NCI-H2227 (cell line): ENCODE measurements at regions not wholly inside any gene's neighbourhood (a gene's known extent, or its start where the extent isn't known, plus 50 kb on each side); places are given as distances from the start of the nearest gene placed in this dataset.
A peak's percentile ranks its signal among the peaks of the same experiment; 100 is the strongest.
"Not testable (repeated sequence)": the region's sequence is repeated elsewhere in the genome, so short reads cannot be mapped to it uniquely, and the experiment has no call there.

Experiments
- DNase-seq: peaks from one replicate; lab custom pipeline; 2025; ENCODE audit not compliant: unreplicated experiment; lab: John Stamatoyannopoulos, UW

DNA sequence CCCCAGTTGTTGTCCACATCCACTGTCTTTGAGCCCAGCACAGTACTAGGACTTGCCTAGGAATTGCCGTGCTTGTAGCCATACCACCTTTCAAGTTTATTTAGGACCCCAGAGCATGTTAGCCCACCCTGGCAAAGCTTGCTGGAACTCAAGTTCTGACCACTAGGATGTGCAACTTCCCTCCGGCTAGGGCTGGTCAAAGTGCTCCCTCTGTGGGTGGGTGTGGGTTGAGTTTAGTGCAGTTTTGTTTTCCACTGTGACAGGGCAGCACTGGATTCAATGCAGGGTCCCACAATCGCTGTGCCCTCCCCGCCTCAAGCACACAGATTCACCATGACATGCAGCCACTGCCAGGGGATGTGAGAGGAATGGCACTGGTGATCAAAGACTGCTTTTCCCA, 96.0 kb downstream of the RASGEF1B start:
- DNase-seq = no peak

- no peak for DNase-seq
Measured at GRCh38 chr4:81369886-81370285, 101.8 kb downstream of the RASGEF1B start.

GRCh38 chr4:81366779-81367178, 104.9 kb downstream of the RASGEF1B start:
- DNase-seq = no peak

DNA sequence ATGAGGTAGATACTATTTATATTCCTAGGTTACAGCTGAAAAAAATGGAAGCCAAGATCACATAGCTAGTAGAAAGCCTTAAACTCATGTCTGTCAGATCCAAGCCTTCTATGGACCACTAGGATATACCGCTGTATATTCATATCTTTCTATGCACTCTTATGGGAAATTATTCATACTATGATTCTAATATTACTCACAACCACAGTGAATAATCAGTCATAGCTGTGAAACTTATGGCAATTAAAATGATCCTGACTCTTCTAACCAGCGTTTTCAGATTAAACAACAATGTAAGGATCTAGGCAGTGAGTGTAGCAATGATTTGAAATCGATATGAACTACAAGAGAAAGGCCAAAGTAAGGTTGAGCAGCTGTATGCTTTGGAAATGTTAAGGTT, 111.0 kb downstream of the RASGEF1B start:
- no peak for DNase-seq

GRCh38 chr4:81359207-81359606, 112.5 kb downstream of the RASGEF1B start:
- no peak for DNase-seq

DNA sequence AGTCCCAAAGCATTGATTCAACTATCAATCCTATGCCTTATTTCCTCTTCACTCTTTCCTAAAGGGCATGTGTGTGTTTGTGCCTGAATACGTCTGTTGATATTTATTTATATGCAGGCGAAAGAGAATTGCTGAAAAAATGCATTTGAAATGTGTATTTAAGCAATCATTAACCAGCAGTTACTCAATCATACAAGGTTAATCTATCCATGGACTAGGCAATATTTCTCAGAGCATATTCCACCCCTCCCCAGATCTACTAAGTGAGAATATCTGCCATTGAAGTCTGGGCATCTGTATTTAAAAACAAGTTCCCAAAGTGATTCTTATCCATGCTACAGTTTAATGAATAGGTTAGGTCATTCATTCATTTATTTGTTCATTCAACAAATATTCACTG, 113.6 kb downstream of the RASGEF1B start:
- DNase-seq = no peak

DNA sequence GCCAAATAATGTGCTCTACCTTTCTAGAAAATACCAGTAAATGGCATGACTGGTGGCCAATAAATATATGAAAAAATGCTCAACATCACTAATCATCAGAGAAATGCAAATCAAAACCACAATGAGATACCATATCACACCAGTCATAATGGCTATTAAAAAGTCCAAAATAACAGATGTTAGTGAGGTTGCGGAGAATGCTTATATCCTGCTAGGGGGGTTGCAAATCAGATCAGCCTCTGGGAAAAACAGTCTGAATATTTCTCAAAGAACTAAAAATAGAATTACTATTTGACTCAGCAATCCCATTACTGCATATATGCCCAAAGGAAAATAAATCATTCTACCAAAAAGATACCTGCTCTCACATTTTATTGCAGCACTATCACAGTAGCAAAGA, 115.1 kb downstream of the RASGEF1B start:
- no peak for DNase-seq

- no peak for DNase-seq
Measured at GRCh38 chr4:81355136-81355535, 116.6 kb downstream of the RASGEF1B start.

- no peak for DNase-seq
Measured at GRCh38 chr4:81353861-81354260, 117.8 kb downstream of the RASGEF1B start.

- DNase-seq = no peak
Measured at GRCh38 chr4:81352446-81352835, 119.3 kb downstream of the RASGEF1B start.

DNA sequence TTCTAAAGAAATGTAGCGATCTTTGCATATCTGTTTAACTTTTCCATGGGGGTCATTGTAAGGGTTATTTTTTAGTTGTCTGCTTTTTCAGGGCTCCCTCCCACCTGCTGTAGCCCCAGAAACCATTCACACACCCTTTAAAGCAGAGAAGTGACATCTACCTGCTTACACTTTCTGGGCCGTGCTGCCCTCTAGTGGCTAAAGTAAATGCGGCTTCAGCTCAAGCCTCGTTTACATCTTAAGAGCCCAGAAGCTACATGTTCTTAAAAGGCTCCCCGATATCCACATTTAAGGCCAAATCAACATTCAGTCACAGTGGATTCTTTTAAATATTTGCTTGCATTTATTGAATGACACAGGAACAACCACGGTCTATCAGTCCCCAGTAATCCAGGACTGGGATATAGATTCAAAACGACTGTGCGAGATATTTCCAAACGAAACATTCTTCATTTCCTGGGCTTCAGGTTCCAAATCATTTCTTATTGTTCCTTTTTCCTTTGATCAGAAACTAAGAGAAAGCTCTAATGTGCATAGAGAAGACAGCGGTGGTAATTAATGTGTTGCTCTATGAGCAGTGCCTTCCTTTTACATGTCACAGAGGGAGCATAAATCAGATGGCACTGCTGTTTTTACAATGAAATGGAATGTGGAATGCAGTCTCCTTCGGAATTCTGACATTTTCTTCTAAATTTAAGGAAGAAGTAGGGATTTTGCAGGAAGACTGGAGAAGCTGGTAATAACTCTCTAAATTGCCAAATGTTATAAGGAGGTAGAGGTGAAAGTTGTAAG, 119.9 kb downstream of the RASGEF1B start:
- DNase-seq = peak; percentile 76

DNA sequence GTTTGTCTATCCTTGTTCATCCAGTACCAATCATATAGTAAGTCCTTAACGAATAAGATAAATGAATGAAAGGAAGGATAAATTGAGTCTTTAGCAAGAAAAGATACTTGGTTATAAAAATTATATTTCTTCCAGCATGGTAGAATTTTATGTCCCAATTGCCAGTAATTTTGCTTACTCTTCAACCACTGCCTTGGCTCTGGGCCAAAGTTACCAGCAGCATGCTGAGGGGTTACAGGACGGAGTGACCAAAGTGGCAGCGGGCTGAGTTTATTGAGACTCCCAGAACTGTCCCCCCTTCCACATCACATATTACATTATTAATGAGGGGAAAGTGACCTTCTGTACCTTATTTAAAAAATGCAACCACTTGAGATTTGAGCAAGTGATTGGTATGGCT, 121.7 kb downstream of the RASGEF1B start:
- peak; percentile 11 for DNase-seq

- DNase-seq = no peak
Measured at GRCh38 chr4:81348778-81349094, 123.0 kb downstream of the RASGEF1B start.

DNA sequence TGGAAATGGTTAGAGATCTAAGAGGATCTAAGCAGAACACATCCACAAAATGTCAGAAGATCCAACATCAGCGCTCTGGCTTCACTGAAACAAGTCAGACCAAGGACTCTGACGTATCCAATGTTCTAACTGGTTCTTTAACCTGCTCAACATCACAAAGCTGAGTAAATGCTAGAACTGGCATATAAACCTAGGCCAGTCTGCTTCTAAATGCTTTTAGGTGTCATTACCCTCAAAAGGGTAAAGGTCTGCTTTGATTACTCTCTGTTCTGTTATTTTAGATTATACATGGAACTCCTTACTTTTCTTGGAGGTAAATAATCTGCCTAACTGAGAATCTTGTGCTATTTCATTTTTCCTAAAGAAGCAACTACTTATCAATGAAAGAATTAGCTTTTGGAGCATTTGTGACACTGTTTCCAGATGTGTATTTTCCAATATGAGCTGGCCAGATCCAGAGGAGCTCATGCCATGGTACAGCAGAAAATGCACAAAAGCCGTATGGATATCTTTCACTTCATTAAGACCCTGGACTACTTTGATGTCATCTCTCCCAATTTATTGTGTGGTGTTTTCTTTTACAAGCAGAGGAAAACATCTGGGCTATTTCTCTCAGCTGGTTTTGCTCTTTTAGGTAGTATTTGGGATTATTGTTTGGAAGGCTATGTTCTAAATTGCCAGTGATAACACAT, 123.5 kb downstream of the RASGEF1B start:
- DNase-seq = no peak

DNA sequence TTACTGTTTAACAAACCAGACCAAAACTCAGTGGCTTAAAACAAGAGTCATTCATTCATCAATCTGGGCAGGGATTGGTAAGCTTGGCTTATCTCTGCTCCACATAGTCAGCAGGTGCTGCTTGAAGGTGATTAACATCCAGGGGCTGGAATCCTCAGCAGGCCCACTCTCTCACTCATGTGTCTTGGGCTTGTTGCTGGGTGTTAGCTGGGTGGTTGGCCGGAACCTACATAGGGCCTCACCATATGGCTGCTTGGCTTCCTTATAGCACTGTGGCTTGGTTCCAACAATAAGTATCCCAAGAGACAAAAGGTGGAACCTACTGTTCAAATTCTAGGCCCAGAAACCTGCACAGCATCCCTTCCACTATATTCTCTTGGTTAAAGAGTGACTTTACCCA, 125.0 kb downstream of the RASGEF1B start:
- no peak for DNase-seq

DNA sequence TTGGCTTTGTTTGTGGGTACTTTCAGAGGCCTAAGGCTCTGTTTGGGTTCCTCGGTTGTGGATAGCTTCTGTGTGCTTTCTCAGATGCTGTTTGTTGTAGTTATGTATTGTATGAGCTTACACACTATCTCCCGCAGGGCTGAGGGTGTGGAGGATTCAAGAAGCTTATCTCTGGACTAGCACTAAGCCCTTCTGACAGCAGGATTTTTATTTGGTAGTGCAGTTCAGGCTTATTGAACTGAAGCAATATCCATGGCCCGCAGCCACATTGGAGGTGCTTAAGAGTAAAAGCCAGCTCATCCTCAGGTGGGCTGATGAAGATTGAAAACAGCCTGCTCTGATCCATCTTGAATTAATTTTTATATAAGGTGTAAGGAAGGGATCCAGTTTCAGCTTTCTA, 128.2 kb downstream of the RASGEF1B start:
- no peak for DNase-seq

DNA sequence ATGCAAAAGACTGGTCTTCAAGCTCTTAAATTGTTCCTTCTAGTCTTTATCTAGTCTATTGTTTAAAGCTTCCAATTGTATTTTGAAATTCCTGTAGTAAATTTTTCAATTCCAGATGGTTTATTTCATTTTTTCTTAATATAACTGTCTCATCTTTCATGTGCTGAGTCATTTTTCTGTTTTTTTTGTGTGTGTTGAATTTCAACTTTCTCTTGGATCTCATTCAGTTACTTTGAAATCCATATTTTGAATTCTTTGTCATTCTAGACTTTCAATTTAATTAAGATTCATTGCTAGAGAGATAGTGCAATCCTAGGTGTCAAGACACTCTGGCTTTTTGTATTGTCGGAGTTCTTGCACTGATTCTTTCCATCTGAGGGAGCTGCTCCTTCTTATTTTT, 128.0 kb upstream of the PRKG2 start:
- no peak for DNase-seq

- DNase-seq = no peak
Measured at GRCh38 chr4:81337211-81337610, 122.2 kb upstream of the PRKG2 start.

DNA sequence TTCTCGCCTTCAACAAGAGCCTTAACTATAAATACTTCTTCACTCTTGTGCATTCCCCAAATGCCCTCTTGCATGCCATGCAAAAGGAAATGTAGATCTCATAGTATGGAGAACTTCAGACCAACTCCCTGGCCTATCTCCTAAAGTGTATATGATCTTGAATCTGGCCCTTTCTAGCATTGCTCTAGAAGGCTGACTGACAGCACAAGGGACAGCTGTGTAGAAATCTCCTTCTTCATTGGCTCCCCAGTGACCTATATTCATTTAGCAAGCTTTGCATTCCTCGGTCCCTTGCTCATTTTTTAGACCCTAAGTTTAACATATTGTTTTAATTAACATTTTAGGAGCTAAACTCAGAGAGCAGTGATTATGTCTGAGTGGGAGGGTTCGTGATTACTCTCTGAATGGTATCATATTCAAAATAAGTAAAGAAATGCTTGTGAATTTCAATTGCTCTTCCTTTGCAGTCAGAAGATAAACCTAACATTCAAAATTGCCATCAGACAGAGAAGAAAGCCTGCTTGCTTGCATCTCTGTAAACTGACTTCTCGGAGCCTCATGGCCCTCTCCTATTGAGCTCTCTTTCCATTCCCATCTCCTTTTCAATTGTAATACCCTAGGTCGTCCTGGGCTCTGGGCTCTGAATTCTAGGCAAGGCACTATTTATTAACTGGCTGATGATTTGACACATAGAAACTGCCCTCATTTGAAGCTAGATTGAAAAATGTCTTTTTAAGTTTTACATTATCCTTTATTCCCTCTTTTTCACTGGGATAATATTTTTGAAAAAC, 120.3 kb upstream of the PRKG2 start:
- DNase-seq = no peak

DNA sequence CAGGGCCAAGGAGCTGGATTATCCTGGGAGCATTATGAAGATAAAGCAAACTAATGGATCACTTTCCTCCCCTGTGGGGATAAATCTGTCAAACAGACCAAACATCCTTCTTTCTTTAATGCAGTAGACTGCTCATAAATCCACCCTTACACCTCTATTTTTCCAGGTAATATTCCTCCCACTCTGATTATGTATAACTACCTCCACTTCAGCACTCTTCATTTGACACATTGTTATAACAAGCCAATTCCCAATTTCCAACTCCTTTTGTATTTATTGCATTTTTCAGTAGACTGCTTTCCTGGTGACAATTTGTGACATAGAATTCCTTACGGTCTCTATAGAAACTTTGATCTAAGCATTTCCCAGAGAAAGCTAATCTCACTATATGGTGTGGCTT, 115.0 kb upstream of the PRKG2 start:
- no peak for DNase-seq

DNA sequence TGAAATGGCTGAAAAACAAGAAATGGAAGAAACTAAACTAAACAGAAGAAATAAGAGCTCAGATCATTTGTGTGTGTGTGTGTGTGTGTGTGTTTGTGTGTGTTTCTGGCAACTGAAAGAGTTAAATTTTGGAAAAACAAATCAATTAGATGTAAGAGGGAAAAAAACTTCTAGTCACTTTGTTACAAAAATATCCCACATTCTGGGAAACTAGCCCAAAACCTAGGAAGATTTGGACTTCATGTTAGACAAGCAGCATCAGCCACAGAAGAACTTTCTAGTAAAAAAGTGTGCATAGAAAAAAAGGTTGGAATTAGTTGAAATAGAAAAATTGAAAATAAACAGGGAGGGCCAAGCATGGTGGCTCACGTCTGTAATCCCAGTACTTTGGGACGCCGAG, 111.6 kb upstream of the PRKG2 start:
- DNase-seq = no peak

GRCh38 chr4:81324594-81324993, 109.6 kb upstream of the PRKG2 start:
- DNase-seq = not testable (repeated sequence)
